NCI-H748 (cell line): ENCODE measurements at regions not wholly inside any gene's neighbourhood (a gene's known extent, or its start where the extent isn't known, plus 50 kb on each side); places are given as distances from the start of the nearest gene placed in this dataset.

Source experiments
- DNase-seq: peaks from one replicate; lab custom pipeline; 2025; ENCODE audit not compliant: unreplicated experiment; lab: John Stamatoyannopoulos, UW

GRCh38 chr4:28146191-28146590 lies 1285.5 kb downstream of the STIM2 start:
- no peak for DNase-seq

DNA sequence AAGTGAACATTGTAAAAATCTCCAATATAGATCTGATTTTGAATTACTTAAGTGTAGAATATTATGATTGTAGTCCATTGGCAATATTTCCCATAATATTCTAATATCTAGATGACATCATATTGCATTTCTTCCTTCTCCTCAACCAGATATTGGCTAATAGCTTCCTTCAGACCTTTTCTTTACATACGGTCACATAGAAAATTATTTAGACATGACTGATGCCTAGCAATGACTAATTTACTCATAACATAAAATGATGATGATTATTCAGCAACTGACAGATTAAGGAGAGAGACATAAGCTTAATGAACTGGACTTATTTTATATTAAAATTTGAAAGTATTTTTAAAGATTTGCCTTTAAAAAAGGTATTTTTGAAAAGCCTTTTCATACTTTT lies 1287.6 kb downstream of the STIM2 start:
- DNase-seq = no peak

DNA sequence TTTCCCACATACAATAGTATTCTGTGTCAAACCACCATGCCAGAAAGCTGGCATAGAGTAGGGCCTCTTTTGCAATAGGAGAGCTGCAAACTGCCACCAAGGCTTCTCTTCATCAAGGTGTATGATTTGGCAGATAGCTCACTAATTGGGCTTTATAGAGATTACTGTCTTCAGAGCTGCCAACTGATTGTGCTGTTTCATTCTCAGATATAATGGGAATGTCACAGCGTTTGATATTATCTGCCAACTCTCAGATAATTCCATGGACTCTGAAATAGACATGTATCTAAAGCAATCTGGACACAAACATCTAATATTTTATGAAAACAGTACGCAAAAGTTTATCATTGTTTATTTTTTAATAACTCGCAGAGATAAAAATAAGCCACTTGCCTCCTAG lies 1289.1 kb downstream of the STIM2 start:
- DNase-seq = no peak

- no peak for DNase-seq
These were observed 1290.7 kb downstream of the STIM2 start for GRCh38 chr4:28151314-28151713.

DNA sequence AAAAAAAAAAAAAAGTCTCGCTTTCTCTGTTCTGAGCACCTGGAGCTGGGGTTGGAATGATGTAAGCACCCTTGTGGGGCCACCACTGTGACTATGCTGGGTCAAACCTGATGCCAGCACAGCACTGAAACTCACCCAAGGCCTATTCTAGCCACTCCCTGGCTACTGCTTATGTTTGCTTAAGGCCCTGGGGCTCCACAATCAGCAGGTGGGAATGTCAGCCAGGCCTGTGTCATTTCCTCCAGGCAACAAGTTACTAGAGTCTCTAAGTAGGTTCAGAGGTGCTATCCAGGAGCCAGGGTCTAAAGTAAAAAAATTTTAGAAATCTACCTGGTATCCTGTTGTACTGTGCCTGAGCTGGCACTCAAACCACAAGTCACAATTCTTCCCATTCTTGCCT lies 1306.8 kb downstream of the STIM2 start:
- DNase-seq = no peak

DNA sequence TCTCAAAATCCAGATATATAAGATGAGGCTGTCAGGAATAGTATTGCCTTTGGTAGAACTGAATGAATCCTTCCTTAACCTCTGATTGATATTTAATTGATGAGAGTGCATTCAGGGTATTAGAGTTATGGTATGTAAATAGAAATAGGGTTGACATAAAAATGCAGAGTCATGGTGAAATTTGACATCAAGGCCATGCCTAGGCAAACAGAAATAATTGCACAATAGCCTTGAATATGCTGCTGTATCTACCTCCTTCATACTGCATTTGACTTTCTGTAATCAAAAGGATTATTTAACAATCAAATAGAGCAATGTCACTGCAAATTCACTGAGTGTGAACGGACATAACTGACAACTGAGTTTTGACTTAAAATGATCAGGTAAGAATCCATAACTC lies 1316.3 kb downstream of the STIM2 start:
- peak; percentile 7 for DNase-seq

GRCh38 chr4:28177641-28178040 lies 1317.0 kb downstream of the STIM2 start:
- no peak for DNase-seq

DNA sequence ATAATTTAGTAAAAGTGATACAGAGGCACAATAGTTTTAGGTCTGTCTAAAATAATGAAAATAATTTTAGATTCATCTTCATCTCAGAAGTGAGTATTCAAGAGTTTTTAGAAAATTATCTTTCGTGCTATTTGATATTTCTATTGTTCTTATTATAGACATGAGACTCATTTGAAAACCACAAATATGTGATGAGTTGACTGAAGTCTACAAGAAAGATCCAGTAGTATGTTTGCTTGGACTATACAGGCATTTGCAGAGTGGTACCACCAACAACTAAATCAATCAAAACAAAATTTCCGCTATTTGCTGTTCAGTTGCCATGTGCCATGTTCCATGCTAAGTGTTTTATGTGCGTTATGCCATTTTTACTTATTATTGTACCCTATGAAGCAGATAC lies 1318.5 kb downstream of the STIM2 start:
- no peak for DNase-seq

- DNase-seq = no peak
These were observed 1348.8 kb downstream of the STIM2 start for GRCh38 chr4:28209371-28209924.

- no peak for DNase-seq
These were observed 1351.2 kb downstream of the STIM2 start for GRCh38 chr4:28211676-28212470.

GRCh38 chr4:28221536-28221935 lies 1360.9 kb downstream of the STIM2 start:
- DNase-seq = no peak

DNA sequence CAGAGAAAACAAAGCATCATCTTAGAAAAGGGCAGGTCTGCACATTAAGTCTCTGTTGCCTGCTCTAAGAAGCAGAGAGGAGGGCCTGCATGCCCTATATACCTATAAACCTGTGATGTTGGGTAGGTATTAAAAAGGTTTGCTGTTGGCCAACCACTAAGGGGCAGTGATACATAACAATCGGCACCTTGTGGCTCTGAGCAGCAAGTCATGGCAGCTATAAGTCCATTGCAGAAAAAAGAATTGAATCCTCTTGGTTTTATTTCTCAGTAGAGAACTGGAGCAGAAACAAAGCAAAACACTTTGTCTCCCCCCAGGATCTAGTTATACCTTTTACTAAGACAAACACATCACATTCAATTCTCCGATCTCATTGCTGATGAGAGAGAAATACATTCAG lies 1364.4 kb downstream of the STIM2 start:
- DNase-seq = peak; percentile 67

- peak; percentile 32 for DNase-seq
These were observed 1365.2 kb downstream of the STIM2 start for GRCh38 chr4:28225689-28226353.

DNA sequence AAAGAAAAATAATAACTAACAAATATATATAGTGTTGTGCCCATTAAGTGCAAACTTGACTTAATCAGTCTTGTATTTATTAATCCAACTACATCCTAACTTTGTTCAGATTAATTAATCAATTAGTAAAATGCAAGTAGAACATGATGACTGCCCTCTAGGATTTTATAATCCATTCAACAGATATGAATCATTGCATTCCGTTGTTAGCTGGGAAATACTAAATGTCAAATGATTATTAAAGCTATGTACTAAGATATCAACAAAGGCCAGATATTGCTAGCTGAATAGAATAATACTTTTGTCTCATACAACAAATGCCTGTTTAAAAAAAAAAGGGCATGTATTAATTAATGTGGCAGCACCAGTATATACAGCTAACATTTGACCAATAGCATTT lies 1366.3 kb downstream of the STIM2 start:
- no peak for DNase-seq

DNA sequence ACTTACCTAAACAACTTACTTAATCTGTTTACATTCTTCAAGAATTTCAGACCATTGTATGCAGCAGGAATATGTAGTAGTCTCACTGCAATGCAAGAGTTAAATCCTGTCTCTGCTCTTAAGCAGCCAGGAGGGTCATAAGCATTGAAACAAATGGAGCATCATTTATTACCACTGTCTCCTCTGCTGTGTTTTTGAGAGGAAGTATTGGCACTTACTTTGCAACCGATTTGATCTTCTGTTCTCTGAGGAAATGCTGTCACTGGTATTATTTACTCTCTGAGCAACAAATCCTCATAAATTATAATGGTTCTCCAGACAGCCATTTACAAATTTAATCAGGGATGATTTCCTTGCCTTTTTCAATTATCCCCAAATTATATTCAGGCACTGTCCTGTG lies 1367.1 kb downstream of the STIM2 start:
- DNase-seq = no peak

- DNase-seq = no peak
These were observed 1368.2 kb downstream of the STIM2 start for GRCh38 chr4:28228561-28229491.

- no peak for DNase-seq
These were observed 1371.7 kb downstream of the STIM2 start for GRCh38 chr4:28232376-28232775.

DNA sequence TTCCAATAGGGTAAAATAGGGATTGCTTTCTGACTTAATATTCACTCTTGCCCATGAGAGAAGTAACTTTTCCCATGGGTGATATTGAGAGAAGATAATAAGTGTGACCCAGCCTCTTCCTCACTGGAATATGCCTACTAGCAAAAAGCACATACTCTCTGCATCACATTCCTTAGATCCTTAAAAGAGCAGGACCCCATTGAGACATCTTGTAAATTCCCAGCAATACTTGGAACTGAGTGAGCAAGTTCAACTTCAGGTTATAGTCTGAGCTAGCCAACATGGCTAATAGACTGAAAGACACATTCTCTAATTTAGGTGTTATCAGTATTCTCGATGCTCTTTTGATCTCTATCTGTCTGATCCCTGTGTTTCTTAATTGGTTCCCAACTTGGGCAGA lies 1372.3 kb downstream of the STIM2 start:
- DNase-seq = no peak

GRCh38 chr4:28233724-28234123 lies 1373.1 kb downstream of the STIM2 start:
- no peak for DNase-seq

DNA sequence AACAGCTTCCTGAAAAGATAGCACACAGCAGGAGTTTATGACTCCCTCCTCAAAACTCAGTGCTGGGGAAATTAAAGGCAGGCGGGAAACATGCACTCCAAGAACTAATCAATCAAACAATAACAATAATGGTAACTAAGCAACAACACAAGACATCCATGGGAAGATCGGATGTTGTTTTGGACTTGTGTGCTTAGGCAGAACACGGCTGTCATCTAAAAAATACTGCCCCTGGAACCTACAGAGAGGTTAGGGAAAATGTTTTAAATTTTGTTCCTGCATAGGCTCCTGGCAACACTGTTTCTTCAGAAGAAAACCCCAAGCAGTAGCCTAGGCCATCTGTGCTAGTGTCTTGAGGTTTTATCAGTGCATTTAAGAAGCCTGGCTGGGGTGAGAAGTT lies 1378.2 kb downstream of the STIM2 start:
- peak; percentile 59 for DNase-seq

DNA sequence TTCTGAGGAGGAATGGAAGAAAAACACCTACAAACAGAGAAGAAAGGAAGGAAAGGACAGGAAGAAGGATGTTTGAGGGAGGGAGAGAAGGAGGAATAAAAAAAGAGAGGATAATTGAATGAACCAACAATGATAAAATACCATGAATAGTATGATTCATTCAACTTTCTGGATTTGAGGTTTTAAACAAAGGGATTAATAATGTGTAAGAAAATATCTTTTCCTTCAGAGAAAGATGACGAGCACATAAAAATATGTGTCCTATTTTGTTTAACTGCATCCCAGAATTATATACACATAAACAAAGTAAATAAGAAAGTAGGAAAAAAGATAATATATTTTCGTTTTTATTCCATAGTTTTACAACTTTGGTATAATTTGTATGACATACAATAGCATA lies 1380.4 kb downstream of the STIM2 start:
- DNase-seq = no peak
